Colonic mucosa (tissue), 4 donors: ENCODE measurements at regions not wholly inside any gene's neighbourhood (a gene's known extent, or its start where the extent isn't known, plus 50 kb on each side); places are given as distances from the start of the nearest gene placed in this dataset.
A peak's percentile ranks its signal among the peaks of the same experiment; 100 is the strongest.

ENCODE experiments used
- DNase-seq: peaks from one replicate; pipeline ENCODE4 v3.0.0-alpha.2; 2020
- H3K27ac ChIP-seq: fragments of 200-600 bp; one replicate; pipeline ENCODE4 v1.8.0; 2021
- H3K27me3 ChIP-seq: fragments of 200-600 bp; one replicate; pipeline ENCODE4 v1.8.0; 2021
- H3K36me3 ChIP-seq: fragments of 200-600 bp; one replicate; pipeline ENCODE4 v1.8.0; 2021
- H3K4me1 ChIP-seq: fragments of 200-600 bp; one replicate; pipeline ENCODE4 v1.8.0; 2021; ENCODE audit warnings: mild to moderate bottlenecking
- H3K4me3 ChIP-seq: fragments of 200-600 bp; one replicate; pipeline ENCODE4 v1.8.0; 2021
- H3K9ac ChIP-seq, 2 donors: one replicate each; pipeline ENCODE4 v1.7.0; 2013; ENCODE audit warnings: control low read depth in 2 of 2, low read depth in 2 of 2, low read length in 2 of 2
- H3K9me3 ChIP-seq: fragments of 200-600 bp; one replicate; pipeline ENCODE4 v1.8.0; 2021
- intact Hi-C: fragments of 100-400 bp; cut with DNase I; formaldehyde crosslinking; loops from one replicate; pipeline ENCODE4 v1.14.1; 2022
- TF ChIP-seq, protein P1 (sequence below): fragments of 200-600 bp; IDR thresholded peaks from one replicate; pipeline ENCODE4 v1.8.0; 2022; ENCODE audit warnings: antibody characterized with exemption, mild to moderate bottlenecking
- donor health status: healthy.
- donor health status: DM: no; HTN: no; CAD: no.
- donor health status: DM: no; HTN: no; CAD: no.

DNA sequence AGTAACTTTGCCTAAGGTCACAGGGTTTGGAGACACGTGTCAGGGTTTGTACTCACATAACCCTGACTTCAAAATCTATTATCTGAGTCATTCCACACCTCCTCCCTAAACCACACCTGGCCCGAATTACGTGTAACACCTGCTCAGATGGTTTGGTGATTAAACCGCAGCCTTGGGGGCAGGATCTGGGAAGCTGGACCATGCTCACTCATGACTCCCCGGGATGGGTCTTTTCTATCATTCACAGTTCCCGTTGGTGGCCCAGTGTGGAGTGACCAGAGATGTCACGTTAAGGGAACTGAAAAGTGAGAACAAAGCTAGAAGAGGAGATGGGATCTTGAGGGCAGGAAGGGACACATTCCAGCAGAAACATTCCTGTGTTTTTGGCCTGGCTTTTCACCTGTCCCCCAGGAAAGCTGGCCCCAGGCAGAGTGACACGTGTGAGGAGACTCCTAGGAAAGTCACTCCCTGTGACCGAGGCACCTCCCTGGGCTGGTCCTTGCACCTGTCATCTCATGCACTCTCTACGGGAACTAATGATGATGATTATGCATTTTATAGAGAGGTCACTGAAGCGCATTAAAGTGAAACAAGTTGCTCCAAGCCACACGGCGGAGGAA, 75.4 kb upstream of the POMGNT2 start:
- peak overlapping the region; percentile 33 for H3K27ac ChIP-seq
- TF ChIP-seq, protein P1, sequence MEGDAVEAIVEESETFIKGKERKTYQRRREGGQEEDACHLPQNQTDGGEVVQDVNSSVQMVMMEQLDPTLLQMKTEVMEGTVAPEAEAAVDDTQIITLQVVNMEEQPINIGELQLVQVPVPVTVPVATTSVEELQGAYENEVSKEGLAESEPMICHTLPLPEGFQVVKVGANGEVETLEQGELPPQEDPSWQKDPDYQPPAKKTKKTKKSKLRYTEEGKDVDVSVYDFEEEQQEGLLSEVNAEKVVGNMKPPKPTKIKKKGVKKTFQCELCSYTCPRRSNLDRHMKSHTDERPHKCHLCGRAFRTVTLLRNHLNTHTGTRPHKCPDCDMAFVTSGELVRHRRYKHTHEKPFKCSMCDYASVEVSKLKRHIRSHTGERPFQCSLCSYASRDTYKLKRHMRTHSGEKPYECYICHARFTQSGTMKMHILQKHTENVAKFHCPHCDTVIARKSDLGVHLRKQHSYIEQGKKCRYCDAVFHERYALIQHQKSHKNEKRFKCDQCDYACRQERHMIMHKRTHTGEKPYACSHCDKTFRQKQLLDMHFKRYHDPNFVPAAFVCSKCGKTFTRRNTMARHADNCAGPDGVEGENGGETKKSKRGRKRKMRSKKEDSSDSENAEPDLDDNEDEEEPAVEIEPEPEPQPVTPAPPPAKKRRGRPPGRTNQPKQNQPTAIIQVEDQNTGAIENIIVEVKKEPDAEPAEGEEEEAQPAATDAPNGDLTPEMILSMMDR: no peak
- no peak overlapping the region for H3K9ac ChIP-seq

DNA sequence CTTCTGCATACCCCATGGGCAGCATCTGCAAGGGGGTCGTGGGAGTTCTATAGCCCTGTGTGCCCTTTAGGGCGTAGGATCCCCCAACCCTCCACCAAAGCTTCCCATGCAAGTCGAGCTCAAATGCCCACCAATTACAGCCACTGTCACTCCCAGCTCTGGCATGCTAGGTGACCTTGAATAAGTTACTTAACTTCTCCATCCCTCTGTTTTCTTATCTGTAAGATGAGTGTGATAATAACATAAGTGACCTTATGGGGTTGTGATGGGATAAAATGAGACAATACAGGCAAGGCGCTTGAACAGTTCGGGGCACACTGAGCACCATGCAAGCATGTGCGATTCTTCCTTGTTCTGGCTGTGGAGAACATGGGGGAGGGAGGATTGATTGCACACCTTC, 74.8 kb upstream of the POMGNT2 start:
- no peaks in the 10 kb centered on the region for H3K9me3 ChIP-seq
- H3K36me3 ChIP-seq: no peaks in the 10 kb centered on the region
- no peak overlapping the region for H3K9ac ChIP-seq
- no peak for DNase-seq
- peaks cover 19% of the 10 kb centered on the region for H3K4me1 ChIP-seq
- intact Hi-C loops: no loop called here
- TF ChIP-seq, protein P1: no peak
- H3K27ac ChIP-seq: peak overlapping the region; percentile 38
- H3K27me3 ChIP-seq: no peaks in the 10 kb centered on the region
- no peak overlapping the region for H3K4me3 ChIP-seq

More for the DNA sequence above, 75.4 kb upstream of the POMGNT2 start:
- intact Hi-C loops: no loop called here
- peak; percentile 65 for DNase-seq
- H3K9me3 ChIP-seq: no peaks in the 10 kb centered on the region
- no peak overlapping the region for H3K4me3 ChIP-seq
- no peaks in the 10 kb centered on the region for H3K36me3 ChIP-seq
- H3K27me3 ChIP-seq: no peaks in the 10 kb centered on the region
- H3K4me1 ChIP-seq: peaks cover 19% of the 10 kb centered on the region

DNA sequence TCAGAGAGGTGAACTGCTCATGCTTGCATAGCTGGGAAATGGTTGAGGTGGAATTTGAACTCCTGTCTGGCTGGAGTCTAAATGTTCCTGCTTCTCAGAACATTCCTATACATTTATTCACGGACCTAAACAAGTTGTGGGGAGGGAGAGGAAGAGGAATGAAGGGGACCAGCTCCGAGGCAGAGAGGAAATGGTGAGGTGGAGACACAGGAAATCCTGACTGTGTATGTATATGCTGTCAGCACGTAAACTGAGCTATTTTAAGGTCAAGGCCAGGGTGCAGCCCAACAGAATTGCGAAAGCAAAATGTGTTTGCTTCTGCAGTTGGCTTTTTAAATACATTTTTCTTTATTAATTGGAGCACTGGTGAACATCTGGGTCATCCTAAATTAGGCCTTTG, 74.1 kb upstream of the POMGNT2 start:
- Histone ChIP-seq H3K4me3 (no peak overlapping the region), H3K4me1 (peaks cover 19% of the 10 kb centered on the region), H3K9me3 (no peaks in the 10 kb centered on the region), H3K9ac (no peak overlapping the region), H3K27ac (peak overlapping the region; percentile 76), H3K36me3 (no peaks in the 10 kb centered on the region), H3K27me3 (no peaks in the 10 kb centered on the region)
- TF ChIP-seq, protein P1: no peak
- intact Hi-C loops: no loop called here
- DNase-seq: peak; percentile 61

DNA sequence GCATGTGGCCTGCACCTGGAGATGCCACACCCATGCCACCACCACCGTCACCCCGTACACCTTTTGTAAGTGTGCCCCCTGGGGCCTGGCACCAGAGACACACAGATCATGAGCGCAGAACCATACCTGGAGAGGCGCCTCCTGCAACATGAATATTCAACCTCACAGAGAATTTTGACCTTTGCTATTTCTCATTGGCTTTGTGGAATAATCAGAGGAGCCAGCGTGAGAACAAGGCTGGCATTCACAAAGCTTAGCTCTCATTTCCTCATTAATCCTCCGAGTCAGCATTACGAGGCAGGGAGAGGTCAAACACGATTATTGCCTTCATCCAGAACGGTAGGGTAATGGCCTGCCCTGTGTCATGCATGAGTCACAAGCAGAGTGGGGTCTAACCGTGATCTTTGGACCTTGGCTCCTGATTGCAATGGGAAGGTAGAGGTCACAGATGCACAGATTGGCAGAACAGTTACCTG, 73.0 kb upstream of the POMGNT2 start:
- no peaks in the 10 kb centered on the region for H3K36me3 ChIP-seq
- intact Hi-C loops: no loop called here
- TF ChIP-seq, protein P1: no peak
- H3K27ac ChIP-seq: peak overlapping the region; percentile 76
- no peak overlapping the region for H3K4me3 ChIP-seq
- peak; percentile 86 for DNase-seq
- H3K9ac ChIP-seq: no peak overlapping the region
- H3K27me3 ChIP-seq: no peaks in the 10 kb centered on the region
- no peaks in the 10 kb centered on the region for H3K9me3 ChIP-seq
- H3K4me1 ChIP-seq: peaks cover 19% of the 10 kb centered on the region

DNA sequence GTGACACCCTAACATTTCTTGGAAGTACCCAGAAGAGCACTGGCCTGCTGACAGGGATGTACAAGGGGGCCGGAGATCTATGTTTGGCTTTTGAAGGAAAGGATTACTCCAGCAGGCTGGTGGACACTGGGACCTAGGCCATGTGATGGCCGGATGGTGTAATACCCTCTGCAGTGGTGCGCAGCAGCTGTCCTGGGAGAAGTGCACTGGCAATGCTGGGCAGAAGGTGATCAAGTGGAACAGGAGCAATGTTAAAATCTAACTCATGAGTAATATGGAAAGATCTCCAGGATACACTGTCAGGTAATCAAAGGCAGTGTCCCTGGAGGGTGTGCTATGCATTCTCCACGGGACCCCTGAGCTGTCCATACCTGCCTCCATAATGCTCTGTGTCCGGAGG, 71.2 kb upstream of the POMGNT2 start:
- no peak for DNase-seq
- TF ChIP-seq, protein P1: no peak
- no peaks in the 10 kb centered on the region for H3K9me3 ChIP-seq
- intact Hi-C loops: no loop called here
- H3K4me3 ChIP-seq: no peak overlapping the region
- no peak overlapping the region for H3K27ac ChIP-seq
- peaks cover 19% of the 10 kb centered on the region for H3K4me1 ChIP-seq
- H3K9ac ChIP-seq: no peak overlapping the region
- H3K27me3 ChIP-seq: no peaks in the 10 kb centered on the region
- H3K36me3 ChIP-seq: no peaks in the 10 kb centered on the region
